ENCODE measurements at regions not wholly inside any gene's neighbourhood (a gene's known extent, or its start where the extent isn't known, plus 50 kb on each side); places are given as distances from the start of the nearest gene placed in this dataset.

- Histone ChIP-seq H3K9me3 (ENCODE audit: severe bottlenecking) (no peaks in the 10 kb centered on the region), H3K27ac (ENCODE audit: poor library complexity, severe bottlenecking) (no peak overlapping the region), H3K27me3 (ENCODE audit: insufficient read depth, poor library complexity, severe bottlenecking) (no peaks in the 10 kb centered on the region), H3K4me3 (ENCODE audit: severe bottlenecking) (no peak overlapping the region), H3K4me1 (ENCODE audit: insufficient read depth, poor library complexity, severe bottlenecking) (peaks cover 12% of the 10 kb centered on the region), H3K36me3 (ENCODE audit: low read depth) (no peaks in the 10 kb centered on the region)
- DNase-seq (ENCODE audit: low spot score) (no peak), ATAC-seq (ENCODE audit: low read depth) (no peak)
- TF ChIP-seq, protein P1, sequence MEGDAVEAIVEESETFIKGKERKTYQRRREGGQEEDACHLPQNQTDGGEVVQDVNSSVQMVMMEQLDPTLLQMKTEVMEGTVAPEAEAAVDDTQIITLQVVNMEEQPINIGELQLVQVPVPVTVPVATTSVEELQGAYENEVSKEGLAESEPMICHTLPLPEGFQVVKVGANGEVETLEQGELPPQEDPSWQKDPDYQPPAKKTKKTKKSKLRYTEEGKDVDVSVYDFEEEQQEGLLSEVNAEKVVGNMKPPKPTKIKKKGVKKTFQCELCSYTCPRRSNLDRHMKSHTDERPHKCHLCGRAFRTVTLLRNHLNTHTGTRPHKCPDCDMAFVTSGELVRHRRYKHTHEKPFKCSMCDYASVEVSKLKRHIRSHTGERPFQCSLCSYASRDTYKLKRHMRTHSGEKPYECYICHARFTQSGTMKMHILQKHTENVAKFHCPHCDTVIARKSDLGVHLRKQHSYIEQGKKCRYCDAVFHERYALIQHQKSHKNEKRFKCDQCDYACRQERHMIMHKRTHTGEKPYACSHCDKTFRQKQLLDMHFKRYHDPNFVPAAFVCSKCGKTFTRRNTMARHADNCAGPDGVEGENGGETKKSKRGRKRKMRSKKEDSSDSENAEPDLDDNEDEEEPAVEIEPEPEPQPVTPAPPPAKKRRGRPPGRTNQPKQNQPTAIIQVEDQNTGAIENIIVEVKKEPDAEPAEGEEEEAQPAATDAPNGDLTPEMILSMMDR (IDR thresholded peaks at IDR 0.05; ENCODE audit: poor library complexity, severe bottlenecking): no peak
Observed at GRCh38 chr2:39999864-40000263, 220.8 kb upstream of the THUMPD2 start.

DNA sequence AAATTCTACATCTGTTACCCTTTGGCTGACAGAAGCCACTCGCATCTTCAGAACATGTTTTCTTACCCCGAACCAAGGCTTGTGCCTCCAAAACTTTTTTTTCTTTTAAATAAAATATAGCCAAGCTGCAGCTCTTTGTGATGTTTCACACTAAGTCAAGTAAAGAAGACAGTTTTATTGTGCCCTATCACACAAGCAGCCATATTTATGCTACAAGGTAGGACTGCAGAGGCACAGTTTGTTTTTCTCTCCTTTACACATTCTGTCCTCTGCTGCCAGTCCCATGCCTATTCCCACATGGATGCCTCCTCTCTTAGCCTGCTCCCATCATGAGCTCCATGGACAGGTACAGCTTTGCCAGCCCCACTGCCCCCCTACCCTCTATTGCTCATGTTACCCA, 219.6 kb upstream of the THUMPD2 start:
- H3K4me3 ChIP-seq (ENCODE audit: severe bottlenecking): no peak overlapping the region
- no peak for DNase-seq (ENCODE audit: low spot score)
- peaks cover 17% of the 10 kb centered on the region for H3K4me1 ChIP-seq (ENCODE audit: insufficient read depth, poor library complexity, severe bottlenecking)
- TF ChIP-seq, protein P1 (IDR thresholded peaks at IDR 0.05; ENCODE audit: poor library complexity, severe bottlenecking): no peak
- H3K27ac ChIP-seq (ENCODE audit: poor library complexity, severe bottlenecking): no peak overlapping the region
- H3K36me3 ChIP-seq (ENCODE audit: low read depth): no peaks in the 10 kb centered on the region
- H3K9me3 ChIP-seq (ENCODE audit: severe bottlenecking): no peaks in the 10 kb centered on the region
- H3K27me3 ChIP-seq (ENCODE audit: insufficient read depth, poor library complexity, severe bottlenecking): no peaks in the 10 kb centered on the region
- no peak for ATAC-seq (ENCODE audit: low read depth)

DNA sequence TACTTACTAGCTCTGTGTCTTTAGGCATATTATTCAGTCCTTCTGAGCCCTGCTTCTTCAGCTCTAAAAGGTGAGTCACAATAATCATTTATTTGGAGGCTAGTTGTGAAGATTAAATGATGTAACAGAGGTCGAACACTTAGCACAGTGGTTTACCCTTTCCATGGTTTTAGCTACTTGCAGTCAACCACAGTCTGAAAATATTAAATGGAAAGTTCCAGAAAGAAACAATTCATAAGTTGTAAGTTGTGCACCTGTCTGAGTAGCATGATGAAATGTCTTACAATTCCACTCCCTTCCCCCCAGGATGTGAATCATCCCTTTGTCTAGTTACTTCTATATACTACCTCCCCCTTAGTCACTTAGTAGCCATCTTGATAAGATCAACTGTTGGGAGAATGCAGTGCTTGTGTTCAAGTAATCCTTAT, 217.6 kb upstream of the THUMPD2 start:
- ATAC-seq (ENCODE audit: low read depth): peak; percentile 65
- DNase-seq (ENCODE audit: low spot score): no peak
- no peaks in the 10 kb centered on the region for H3K9me3 ChIP-seq (ENCODE audit: severe bottlenecking)
- no peaks in the 10 kb centered on the region for H3K27me3 ChIP-seq (ENCODE audit: insufficient read depth, poor library complexity, severe bottlenecking)
- TF ChIP-seq, protein P1 (IDR thresholded peaks at IDR 0.05; ENCODE audit: poor library complexity, severe bottlenecking): no peak
- H3K4me3 ChIP-seq (ENCODE audit: severe bottlenecking): no peak overlapping the region
- H3K27ac ChIP-seq (ENCODE audit: poor library complexity, severe bottlenecking): peak overlapping the region; percentile 20
- peaks cover 17% of the 10 kb centered on the region for H3K4me1 ChIP-seq (ENCODE audit: insufficient read depth, poor library complexity, severe bottlenecking)
- no peaks in the 10 kb centered on the region for H3K36me3 ChIP-seq (ENCODE audit: low read depth)

DNA sequence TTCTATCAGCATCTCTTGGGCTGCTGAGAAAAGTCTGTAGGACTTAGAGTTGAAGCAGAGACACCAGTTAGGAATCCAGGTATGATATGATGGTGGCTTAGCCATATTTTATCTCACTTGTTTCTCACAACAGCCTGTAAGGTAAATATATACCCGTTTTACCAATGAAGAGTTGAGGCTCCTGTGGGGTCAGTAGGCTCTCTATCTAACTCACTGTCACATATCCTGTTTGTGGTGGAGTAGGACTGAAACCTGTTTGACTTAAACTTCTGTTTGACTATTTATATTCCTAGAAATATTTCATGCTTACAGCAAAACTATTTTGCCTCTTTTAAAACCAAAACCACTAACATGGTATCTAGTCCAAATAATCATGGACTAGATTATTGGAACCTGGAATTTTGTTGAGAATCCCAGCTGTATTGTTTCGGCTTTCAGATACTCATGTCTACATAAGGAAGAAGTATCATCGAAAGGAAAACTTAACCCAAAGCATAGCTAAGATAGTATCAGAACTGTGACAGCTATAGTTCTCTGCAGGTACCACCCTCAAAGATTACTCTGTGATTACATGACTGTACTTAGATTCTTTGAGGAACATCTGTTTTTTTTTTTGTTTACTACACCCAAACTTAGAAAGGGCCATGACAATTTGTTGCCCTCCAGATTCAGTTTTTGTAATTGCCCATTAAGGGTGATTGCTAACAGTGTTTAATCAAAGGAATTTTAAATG, 216.1 kb upstream of the THUMPD2 start:
- no peaks in the 10 kb centered on the region for H3K27me3 ChIP-seq (ENCODE audit: insufficient read depth, poor library complexity, severe bottlenecking)
- no peak overlapping the region for H3K27ac ChIP-seq (ENCODE audit: poor library complexity, severe bottlenecking)
- no peak for ATAC-seq (ENCODE audit: low read depth)
- no peak for DNase-seq (ENCODE audit: low spot score)
- H3K4me1 ChIP-seq (ENCODE audit: insufficient read depth, poor library complexity, severe bottlenecking): peaks cover 17% of the 10 kb centered on the region
- no peaks in the 10 kb centered on the region for H3K36me3 ChIP-seq (ENCODE audit: low read depth)
- TF ChIP-seq, protein P1 (IDR thresholded peaks at IDR 0.05; ENCODE audit: poor library complexity, severe bottlenecking): no peak
- H3K9me3 ChIP-seq (ENCODE audit: severe bottlenecking): no peaks in the 10 kb centered on the region
- H3K4me3 ChIP-seq (ENCODE audit: severe bottlenecking): no peak overlapping the region

GRCh38 chr2:39994151-39994550, 215.1 kb upstream of the THUMPD2 start:
- DNase-seq (ENCODE audit: low spot score): no peak
- H3K27ac ChIP-seq (ENCODE audit: poor library complexity, severe bottlenecking): no peak overlapping the region
- H3K27me3 ChIP-seq (ENCODE audit: insufficient read depth, poor library complexity, severe bottlenecking): no peaks in the 10 kb centered on the region
- peaks cover 17% of the 10 kb centered on the region for H3K4me1 ChIP-seq (ENCODE audit: insufficient read depth, poor library complexity, severe bottlenecking)
- peak; percentile 99 for ATAC-seq (ENCODE audit: low read depth)
- H3K4me3 ChIP-seq (ENCODE audit: severe bottlenecking): no peak overlapping the region
- no peaks in the 10 kb centered on the region for H3K36me3 ChIP-seq (ENCODE audit: low read depth)
- TF ChIP-seq, protein P1 (IDR thresholded peaks at IDR 0.05; ENCODE audit: poor library complexity, severe bottlenecking): no peak
- no peaks in the 10 kb centered on the region for H3K9me3 ChIP-seq (ENCODE audit: severe bottlenecking)
